Ramos (cell line): ENCODE measurements at regions not wholly inside any gene's neighbourhood (a gene's known extent, or its start where the extent isn't known, plus 50 kb on each side); places are given as distances from the start of the nearest gene placed in this dataset.
"Not testable (repeated sequence)": the region's sequence is repeated elsewhere in the genome, so short reads cannot be mapped to it uniquely, and the experiment has no call there.

Experiments
- in situ Hi-C: fragments of 300-500 bp; cut with MboI; formaldehyde crosslinking; loops from one replicate; pipeline ENCODE4 v1.14.3; 2022; ENCODE audit warnings: low sequenced_read_pairs; ENCODE audit not compliant: unreplicated experiment

DNA sequence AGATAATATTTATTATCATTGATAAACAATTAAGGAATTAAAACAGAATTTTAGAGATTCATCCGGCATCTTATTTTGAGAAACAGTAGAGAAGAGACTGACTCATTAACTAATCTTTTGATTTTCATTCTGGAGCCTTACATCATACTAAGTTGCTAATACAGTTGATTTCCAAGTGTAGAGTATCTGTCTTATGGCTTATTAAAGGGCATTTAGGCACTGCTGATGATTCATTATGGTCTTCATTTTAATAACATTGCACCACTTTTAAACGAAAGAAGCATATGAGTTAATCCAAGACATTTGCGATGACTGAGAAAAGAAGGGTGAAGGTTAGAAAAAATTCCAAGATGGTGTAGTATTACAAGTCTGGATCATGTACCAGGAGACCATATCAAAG lies 186.0 kb upstream of the CACNA2D1 start:
- in situ Hi-C loops, result no loop called here

DNA sequence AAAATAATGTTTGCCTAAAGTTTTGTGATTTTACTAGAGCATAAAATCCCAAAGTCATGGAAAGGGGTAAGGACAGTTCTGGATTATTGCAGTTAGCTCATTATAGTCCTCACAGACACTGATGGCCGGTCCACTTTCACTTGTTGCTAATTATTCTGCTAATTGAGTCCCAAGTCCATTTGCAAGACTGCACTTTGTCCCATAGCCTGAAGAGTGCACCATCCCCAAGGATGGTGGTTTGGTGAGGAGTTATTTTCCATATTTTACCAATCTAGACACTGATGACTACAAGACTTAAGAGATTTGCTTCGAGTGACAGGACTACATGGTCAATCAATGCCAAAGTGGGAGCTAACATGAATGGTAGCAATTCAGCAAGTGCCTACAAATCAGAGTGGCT lies 181.8 kb upstream of the CACNA2D1 start:
- in situ Hi-C loops, result no loop called here

DNA sequence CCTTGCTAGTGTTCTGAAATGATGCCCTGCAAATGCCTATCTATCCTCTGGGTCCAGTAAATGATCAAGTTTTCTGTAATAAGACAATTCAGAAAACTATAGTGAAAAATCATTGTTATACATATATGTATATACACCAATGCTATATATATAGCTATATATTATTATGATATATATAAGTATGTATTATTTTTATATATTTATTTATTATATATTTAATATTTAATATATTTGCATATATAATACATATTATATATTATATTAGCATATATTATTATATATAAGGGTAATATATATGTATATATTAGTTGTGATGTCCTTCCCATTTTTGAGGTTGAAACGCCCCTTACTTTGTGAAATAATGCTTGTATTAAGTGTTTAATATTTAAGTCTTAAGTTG lies 181.4 kb upstream of the CACNA2D1 start:
- in situ Hi-C loops, result no loop called here

DNA sequence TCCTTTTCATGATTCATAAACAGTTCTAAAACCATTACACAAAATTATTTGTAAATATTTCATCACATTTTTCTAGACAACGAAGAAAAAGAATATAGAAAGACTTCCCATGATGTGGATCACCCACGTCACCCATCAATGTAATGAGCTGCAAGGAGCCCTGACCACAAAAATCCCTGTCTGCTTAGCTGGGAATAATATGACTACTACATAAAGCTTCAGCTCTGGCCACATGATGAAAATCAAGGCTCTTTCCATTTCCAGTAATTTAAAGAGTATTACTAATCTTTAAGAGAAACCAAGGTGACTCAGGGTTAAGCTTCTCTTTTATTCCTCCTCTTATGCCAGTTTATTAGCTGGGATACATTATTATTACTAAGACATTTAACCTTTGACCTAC lies 180.8 kb upstream of the CACNA2D1 start:
- in situ Hi-C loops, result no loop called here

DNA sequence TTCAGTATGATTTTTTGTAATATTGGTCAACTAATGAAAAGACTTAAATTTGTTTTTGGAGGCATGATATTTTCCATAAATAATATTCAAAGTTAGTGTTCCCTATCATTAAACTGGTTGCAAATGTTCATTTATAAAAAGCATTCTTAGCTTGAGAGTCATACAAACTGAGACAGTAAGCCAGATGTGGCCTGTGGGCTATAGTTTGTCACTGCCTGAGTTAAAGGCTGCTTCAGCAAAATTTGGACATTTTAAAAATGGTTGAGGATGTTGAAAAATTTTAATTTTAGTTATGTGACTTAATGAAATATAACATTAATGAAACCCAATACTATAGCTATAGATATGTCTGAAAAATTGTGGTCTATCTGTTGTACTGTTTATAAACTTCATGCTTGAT lies 180.2 kb upstream of the CACNA2D1 start:
- in situ Hi-C loops, result no loop called here

DNA sequence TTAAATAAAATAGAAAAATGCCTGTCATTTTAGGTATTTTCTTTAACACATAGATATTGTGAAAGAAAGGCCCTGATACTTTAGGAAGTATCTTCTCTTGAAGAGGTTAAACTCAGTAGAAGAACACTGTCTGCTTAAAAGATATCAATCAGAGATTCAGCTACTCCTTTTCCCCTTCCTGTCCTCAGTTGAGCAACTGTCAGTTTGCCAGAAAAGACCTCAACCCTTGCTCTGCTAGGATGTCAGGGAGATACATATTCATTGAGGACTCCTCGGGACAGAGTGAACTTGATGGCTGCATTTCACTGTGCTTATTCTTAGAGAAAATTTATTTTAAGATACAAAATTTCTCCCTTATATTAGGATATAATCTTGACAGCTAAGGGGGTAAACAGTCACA lies 173.6 kb upstream of the CACNA2D1 start:
- in situ Hi-C loops, result no loop called here

DNA sequence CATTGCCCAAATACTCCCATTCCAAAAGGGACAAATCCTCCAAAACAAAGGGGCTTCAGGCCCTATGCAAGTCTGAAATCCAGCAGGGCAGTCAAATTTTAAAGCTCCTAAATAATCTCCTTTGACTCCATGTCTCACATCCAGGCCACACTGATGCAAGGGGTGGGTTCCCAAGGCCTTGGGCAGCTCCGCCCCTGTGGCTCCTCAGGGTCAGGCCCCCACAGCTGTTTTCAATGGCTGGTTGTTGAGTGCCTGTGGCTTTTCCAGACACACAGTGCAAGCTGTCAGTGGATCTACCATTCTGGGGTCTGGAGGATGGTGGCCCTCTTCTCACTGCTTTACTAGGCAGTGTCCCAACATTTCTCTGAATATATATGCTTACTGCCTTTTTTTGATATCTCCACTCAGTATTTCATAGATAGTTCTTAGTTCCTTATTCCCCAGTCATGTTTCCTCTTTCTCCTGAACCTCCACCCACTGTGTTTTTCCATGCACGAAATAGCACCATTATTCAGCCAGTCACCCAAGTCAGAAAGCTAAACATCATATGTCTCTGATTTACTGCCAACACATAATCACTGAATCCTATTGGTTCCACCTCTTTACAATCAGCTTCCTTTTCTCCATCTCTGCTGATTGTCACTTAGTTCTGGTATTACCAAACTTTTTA lies 172.6 kb upstream of the CACNA2D1 start:
- in situ Hi-C loops, result no loop called here

DNA sequence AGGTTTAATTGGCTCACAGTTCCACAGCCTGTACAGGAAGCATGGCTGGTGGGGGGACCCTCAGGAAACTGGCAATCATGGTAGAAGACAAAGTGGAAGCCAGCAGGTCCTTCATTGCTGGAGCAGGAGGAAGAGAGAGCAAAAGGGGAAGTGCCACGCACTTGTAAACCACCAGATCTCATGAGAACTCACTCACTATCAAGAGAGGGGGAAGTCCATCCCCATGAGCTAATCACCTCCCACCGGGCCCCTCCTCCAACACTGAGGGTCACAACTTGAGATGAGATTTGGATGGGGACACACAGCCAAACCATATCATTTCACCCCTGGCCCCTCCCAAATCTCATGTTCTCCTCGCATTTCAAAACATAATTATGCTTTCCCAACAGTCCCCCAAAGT lies 171.9 kb upstream of the CACNA2D1 start:
- in situ Hi-C loops, result no loop called here

DNA sequence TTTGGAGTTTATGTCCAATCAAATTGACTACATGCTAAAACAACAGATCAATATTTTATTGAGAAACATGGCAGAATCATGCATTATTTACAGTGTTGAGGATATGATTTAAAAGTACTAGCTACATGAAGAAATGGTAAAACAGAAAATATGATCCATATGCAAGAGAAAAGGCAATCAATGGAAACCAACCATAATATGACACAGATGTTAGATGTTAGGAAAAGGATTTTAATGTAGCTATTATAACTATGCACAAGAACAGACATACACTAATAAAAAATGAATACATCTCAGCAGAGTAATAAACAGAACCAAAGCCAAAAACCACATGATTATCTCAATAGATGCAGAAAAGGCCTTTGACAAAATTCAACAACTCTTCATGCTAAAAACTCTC lies 166.2 kb upstream of the CACNA2D1 start:
- in situ Hi-C loops, result no loop called here

DNA sequence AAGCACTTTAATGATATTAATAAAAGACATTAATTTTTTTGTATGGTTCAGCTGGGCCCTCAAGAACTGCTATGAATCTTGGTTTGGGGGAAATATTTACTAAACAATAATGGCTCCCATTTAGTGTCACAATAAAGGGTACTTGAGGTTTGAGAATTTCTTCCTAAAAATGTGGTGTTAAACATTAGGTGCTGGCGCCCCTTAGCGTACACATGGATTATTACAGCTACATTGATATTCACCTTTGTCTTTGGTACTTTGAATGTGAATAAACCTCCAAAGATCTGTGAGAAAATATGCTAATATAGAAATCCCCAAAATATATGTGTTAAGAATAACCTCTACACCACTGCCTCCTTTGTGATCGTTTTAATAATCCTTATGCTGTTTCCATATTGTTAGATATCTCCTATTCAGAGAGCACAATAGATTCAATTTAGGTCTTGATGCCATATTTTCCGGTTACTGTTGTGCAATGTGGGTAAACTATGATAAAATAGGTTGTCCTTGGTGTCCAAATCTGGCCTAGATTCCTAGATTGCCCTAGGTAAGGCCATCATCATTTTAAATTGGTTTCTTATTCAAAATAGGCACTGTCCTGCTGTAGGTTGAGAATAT lies 161.8 kb upstream of the CACNA2D1 start:
- in situ Hi-C loops, result no loop called here

DNA sequence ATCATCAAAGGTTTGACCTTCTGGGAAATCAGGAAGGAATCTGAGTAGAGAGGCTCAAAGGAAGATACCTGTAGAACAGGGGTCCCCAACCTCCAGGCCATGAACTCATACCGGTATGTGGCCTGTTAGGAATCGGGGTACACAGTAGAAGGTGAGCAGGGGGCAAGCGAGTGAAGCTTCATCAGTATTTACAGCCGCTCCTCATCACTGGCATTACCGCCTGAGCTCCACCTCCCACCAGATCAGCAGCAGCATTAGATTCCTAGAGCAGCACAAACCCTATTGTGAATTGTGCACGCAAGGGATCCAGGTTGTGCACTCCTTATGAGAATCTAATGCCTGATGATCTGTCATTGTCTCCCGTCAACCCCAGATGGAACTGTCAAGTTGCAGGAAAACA lies 158.5 kb upstream of the CACNA2D1 start:
- in situ Hi-C loops, result no loop called here

DNA sequence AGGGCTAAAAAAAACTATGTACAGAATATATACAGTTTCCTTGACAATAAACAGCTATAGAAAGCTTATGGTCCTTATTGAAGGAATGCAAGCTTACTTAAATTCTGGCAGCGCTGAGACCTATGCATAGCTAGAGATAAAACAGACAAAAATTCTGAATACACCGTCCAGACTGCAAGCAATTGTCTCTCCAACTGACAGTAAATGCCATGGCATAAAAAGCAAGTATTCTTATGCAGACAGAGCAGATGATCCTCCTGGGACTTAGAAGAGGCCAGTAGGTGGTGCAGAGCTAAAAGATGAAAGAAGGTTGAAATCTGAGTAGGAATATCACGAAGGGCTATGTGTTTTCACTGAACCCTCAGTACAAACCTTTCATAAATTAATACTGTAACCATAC lies 157.0 kb upstream of the CACNA2D1 start:
- in situ Hi-C loops, result no loop called here

DNA sequence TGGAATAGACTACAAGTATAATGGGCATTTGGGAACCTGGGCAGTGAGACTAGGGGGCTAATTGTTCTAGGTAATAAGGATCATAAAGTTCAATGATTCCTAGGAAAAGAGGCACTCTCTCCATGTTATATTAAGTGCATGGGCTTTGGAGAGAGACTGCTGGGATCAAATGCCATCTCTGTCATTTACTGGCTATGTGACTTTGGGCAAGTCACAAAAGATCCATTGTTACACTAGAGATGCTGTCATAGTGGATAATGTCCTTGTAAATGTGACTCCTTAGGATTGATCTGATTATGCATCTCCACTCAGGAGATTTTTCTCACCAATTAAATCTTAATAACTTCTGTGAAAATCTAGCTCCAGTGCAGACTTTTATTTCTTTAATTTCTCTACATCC lies 156.3 kb upstream of the CACNA2D1 start:
- in situ Hi-C loops, result no loop called here

DNA sequence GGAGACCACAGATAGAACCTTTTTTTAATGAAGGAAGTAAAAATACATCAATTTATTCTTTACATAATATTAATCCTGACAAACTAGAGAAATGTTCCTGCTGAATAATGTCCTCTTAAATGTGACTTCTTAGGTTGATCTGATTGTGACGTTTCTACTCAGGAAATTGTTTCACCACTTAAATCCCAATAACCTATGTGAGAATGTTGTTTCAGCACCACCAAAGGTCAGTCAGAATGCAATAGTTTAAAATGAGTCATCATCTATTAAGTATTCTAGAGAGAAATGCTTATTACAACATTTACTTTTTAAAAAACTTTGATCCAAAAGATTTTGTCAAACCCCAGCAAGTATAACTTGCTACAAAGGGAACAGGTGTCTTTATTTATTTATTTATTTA lies 155.4 kb upstream of the CACNA2D1 start:
- in situ Hi-C loops, result no loop called here

DNA sequence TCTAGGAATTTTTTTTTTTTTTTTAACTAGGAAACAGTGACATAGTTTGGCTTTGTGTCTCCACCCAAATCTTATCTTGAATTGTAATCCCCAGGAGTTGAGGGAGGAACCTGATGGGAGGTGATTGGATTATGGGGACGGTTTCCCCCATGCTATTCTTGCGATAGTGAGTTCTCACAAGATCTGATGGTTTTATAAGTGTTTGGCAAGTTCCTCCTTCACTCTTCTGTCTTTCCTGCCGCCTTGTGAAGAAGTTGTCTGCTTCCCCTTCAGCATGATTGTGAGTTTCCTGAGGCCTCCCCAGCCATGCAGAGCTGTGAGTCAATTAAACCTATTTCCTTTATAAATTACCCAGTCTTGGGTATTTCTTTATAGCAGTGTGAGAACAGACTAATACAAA lies 152.2 kb upstream of the CACNA2D1 start:
- in situ Hi-C loops, result not testable (repeated sequence)

DNA sequence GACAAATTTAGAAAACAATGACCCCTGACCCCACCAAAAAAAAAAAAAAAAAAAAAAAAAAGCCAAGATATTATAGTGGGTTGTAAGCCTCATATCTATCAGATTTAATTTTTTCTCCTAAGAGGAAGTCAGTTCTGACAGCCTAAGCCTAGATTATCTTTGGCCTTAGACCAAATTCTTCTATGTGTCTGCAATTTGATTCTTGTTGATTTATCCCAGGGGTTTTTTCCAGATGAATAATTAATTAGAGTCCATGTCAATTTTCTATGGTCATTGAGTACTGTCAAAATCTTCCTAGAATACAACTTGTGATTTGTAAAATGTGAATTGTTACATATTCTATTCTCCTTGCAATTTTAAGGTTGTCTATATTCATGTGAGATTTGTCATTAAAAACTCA lies 151.6 kb upstream of the CACNA2D1 start:
- in situ Hi-C loops, result no loop called here

DNA sequence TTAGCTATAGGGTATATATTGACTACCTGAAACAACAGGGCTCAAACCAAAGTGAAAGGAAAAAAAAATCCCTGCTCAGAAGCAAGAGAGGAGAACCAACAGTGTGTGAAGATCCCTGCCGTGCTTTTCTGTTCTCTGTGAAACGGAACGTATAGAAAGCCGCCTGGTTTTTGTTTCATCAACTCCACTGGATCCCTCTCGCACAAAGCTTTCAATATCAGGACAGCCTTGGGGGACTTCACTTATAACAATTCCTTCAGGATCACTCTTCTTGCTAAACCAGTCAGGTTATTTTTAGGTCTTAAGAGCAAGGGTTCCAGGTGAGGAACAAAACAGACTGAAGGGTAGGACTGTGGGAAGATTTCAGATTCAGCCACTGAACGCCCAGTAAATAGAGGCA lies 151.1 kb upstream of the CACNA2D1 start:
- in situ Hi-C loops, result no loop called here

DNA sequence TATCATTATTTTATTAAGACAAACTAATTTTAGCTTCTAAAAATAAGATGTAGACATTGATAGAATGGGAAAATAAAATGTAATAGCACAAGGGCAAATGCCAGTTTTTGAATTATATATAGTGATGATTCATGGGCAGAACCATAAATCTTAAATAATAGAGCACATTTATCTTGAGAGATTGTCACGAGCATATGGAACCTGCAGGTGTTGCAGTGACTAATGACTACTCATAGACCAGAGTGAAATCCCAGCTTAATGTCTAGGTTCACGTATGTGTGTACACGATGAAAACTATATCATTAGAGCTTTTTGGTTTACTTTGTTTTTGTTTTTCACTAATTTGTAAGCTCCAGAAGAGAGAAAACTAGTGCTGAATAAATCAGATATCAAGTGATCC lies 150.2 kb upstream of the CACNA2D1 start:
- in situ Hi-C loops, result no loop called here

DNA sequence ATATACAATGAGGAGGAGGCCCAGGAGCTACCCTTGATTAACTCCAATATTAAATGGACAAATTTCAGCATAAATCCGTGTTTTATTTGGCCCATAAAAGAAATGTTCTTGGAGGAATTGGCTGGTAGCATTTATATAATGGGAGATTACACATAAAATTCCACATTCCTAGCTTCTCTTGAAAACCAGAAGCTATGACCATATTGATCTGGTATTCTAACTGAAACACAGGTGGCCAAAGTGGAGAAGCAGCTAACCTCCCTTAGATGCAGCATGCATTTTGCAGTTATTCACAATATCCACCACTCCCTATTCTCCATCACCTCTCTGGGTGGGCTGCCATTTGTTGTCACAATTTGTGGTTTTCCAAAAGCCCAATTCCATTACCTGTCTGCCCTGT lies 148.8 kb upstream of the CACNA2D1 start:
- in situ Hi-C loops, result no loop called here

DNA sequence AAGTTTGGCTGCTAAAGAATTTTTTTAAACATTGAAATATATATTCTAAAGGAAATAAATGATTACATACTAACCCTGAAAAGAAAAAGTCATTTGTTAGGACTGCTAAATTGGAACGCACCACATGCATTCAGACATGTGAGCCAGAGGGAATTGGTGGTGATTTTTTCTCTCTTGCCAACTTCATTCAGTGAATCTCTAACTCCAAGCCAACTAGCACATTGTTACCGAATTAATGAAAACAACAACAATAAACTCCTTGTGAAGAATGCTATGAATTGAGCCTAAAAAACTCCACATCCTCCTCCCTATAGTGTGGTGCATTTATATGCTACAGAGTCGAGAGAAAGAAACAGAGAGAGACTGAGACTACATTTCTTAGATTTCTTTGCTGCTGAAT lies 135.5 kb upstream of the CACNA2D1 start:
- in situ Hi-C loops, result loop anchor here (10.0 kb wide), 1 partner anchor 1094 kb away; no protein-coding TSS in a partner anchor

DNA sequence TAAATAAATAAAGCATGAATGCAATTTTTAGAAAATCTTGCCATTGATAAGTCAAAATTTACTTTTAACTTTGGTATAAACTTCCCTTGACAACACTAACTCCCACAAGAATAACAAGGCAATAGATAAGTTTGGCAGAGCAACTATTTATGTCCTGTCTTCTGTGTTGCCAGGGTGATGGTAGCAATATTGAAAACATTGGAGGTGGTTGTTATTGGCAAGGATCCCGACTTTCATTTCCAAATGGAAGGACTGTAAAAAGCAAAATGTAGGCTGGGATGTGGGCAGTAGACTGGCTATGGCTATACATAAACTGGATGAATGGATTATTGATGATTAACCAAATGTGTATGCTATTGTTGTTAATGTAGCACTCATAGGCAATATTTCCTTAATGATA lies 134.9 kb upstream of the CACNA2D1 start:
- in situ Hi-C loops, result loop anchor here (10.0 kb wide), 1 partner anchor 1094 kb away; no protein-coding TSS in a partner anchor

DNA sequence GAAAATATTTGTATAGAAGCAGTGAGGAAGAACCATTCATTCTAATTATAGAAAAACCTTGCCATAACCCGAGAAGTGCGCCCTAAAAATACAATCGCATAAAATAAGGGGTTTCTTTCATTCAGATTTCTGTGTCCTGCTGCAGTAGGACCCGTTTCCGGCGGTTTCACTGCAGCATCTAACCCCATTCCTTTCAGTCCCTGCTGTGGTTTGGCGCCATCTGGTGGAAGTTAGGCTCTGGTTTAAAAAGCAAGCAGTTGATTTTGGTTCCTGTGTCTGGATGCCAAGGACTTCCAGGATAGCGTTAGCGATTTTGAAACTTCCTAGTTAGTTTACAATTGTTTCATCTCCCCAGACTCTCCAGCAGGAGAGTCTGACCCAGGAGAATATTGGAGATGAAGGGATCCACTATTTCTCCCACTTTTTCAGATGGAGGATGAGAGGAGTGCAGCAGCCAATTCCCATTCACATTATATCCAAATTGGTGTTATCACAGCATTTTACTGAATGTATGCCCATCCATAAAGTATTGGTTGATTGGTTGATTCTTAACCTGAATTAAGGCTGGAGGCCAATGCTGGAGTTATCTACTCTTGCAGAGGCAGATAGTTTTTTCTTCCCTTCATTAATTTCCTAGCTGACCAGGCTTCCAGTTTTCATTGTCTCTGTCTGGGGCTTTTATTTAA lies 128.8 kb upstream of the CACNA2D1 start:
- in situ Hi-C loops, result loop anchor here (10.0 kb wide), 1 partner anchor 1088 kb away; no protein-coding TSS in a partner anchor
